HG02623 (cell line): ENCODE measurements at regions not wholly inside any gene's neighbourhood (a gene's known extent, or its start where the extent isn't known, plus 50 kb on each side); places are given as distances from the start of the nearest gene placed in this dataset.

Experiments used
- ATAC-seq: cut with Tn5 transposase; IDR thresholded peaks from one replicate; pipeline ENCODE4 v1.9.1; 2021; ENCODE audit warnings: moderate library complexity; ENCODE audit not compliant: unreplicated experiment

DNA sequence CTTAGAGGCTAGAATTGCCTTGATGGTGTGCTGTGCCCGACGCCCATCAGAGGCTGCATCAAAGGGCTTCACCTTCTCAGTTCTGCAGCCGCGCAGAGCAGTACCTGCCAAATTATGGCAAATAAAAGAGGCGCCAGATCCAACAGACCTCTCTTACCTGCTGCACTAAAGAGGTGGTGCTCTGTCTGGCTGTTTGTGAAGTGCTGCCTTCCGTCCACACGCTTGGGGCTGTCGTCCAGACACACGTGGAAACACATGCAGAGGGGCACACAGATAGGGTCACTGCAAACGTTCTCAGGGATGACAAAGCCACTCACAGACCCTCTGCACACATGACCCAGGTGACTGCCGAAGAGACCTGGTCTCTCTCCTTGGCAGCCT lies 617.5 kb downstream of the VRK1 start:
- ATAC-seq: no peak

DNA sequence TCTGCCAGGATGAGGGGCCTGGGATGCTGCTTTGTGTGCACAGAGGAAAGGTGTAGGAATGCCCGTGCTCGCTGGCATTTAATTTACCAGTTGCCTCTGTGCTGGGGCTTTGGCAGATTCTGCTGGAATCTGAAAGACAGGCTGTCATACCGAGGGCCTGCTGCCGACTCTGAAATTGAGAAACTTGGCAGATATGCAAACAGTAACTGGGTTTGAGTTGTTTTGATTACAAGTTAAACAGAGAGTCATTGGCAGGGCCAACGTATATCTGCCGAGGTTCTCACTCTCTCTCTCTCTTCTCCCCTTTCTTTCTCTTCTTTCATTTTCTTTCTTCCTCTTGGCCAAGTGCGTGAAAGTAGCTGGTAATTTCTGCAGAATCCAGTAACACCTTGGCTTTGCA lies 618.7 kb downstream of the VRK1 start:
- ATAC-seq: no peak

DNA sequence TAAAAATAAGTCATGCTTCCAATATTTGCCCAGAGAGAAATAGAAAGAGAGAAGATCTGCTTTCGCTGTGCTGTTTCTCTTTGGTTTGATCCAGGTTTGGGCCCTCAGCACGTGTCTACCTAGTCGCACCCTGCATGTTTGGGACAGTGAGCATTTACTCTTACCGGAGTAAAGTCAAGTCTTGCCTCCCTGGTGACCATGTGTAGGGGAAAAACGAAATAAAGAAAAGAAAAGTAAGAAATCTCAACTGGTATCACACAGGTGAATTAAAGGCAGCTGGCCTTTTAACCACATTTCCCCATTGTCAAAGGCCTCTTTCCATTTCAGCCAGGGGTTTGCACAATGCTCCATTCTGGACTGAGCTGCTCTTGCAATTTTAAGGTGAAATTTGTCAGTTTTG lies 619.4 kb downstream of the VRK1 start:
- no peak for ATAC-seq

DNA sequence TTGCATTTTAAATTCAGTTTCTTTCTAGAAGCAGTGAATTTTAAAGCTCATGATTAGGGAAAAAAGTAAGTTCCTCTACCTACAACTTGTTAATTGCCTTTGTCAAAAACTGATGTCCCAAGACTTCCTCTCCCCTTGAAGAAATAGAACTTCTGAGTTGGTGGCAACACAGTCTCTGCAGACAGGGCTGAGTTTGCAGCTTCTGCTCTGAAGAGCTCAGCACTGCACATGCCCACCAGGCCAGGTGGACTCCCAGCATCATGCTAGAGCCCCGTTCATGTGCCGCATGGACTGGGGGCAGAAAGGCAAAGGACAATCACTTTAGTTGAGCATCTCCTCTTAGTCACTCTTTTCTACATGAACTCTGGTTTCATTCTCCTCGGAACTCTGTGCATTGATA lies 620.1 kb downstream of the VRK1 start:
- ATAC-seq: no peak

DNA sequence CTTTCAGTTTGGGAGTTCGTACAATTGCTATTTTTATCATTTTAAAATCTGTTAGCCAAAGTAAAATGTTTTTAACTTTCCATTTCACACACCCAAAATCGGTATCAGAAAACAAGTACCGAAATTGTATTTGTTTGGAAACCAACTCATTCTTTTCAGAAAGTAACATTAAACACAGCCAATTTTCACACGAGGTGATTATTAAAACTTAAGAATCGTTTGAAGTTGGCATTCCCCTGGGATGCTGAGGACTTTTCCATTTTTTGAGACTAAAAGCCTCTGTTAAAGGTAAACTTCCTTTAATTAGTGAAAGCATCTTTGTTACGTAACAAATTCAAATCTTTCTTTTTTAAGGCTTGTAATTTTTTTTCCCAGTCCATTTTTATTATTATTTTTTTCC lies 623.0 kb downstream of the VRK1 start:
- ATAC-seq: no peak

DNA sequence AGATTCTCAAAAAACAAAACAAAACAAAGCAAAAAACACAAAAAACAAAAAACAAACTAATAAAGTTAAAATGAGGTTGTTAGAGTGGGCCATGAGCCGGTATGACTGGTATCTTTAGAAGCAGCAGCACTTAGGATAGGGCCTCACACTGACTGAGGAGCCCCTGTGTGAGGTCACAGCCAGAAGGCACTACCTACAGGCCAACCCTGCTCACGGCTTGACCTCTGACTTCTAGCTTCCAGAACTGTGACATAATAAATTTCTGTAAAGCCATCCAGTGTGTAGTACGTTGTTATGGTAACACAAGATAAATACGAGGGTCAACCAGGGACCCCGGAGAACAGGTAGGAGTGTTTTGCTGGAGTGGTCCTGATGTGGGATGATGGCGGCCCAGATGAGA lies 629.6 kb downstream of the VRK1 start:
- no peak for ATAC-seq

DNA sequence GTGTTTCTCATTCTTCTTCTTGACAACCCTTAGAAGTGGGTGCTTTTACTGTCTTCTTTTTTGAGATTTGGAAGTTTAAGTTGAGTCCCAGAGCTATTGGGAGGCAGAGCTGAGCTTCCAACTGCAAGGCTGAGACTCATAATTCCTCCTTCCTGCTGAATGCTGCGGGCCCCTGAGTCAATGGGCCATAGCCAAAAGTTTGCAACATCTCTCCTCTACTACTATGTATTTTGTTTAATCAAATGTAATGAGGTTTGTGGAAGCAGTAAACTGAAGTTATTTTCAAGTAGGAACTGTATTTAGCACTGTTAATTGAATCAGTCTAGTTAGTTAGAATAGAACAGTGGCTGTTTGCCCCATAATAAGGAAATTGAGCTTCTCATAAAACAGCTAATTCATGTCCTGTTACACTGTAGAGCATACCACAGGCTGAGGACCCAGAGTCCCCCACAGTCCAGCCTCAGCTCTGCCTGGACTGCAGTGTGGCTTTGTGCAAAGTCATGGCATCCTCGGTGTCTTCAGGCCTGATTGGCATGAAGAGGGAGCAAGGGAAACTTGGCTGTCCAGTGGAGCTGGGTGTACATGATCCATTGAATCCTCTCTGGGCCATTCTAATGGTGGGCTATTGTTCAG lies 631.7 kb downstream of the VRK1 start:
- no peak for ATAC-seq

DNA sequence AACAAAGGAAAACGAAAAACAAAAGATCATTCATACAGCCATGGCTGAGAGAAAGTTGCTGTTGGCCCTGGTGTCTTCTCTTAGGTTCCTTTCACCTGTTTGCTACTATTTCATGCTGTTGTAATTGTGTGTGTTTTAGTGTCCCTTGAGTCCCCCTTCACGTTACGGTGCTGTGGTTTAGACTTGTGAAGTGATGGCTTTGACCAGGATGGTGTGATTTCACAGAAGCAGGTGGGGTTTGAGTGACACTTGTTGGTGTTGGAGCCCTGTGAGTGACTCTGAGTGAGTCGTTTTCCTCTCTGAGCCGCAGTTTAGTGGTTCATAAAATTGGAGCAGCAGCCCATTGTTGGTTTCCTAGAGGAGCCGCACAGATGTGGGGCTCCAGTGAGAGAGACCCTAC lies 635.4 kb downstream of the VRK1 start:
- no peak for ATAC-seq

DNA sequence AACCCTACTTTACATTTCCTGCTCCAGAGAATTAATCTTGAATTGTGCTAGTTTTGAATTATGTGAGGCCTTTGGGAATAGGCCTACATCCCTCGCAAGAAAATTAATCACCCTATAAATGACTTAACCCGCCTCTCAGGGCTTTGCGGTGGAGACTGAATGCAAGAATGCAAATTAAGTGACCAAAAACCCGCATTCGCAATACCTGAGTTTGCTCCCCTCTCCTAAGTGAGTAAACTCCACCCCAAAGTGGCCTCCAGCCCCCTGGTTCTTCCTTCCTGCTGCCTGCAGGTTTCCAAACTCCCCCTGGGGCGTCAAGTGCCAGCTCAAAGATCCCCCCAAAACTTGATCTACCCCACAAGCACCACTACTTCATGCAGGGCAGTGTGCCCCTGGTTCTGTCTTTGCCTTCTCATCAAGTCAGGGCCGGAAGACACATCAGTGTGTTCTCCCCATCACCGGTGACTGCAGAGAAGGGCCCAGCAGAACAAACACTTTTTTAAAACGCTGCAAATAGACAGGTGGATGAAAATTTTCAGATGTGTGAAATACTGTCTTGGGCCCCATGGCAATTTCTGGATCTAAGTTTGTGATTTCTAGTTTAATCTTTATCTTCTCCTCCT lies 644.7 kb downstream of the VRK1 start:
- no peak for ATAC-seq

DNA sequence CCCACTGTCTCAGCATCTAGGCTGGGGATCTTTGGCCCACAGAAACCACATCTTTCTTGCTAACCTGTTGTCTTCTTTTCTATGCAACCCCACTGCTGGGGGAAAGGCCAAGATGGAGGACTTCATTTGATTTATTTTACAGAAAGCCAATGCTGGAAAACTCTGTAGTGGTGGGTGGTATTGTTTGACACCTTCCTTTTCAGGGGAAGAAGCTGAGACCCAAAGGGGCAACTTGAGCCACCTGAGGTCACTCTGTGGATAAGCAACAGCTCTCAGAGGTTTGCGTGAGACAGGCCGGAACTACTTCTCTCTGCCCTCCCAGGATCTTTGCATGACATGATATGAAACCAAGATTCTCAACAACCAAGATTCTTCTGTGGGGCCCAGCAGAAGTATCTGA lies 645.2 kb downstream of the VRK1 start:
- ATAC-seq: no peak

DNA sequence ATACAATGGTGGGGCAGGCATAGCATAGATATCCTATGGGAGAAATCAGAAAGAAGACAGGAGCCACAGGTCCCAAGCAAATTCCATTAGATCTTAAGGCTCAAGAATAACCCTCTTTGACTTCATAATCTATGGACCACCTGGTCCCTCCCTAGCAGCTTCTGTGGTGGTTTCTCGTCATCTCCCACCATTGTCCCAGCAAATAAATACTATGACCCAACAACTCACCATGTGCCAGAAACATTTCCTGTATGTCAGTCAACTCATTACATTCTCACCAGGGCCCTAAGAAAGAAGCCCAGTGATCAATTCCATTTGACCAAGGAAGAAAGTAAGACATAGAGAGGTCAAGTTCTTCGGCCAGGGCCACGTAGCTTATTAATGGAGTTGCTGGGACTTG lies 646.2 kb downstream of the VRK1 start:
- no peak for ATAC-seq

DNA sequence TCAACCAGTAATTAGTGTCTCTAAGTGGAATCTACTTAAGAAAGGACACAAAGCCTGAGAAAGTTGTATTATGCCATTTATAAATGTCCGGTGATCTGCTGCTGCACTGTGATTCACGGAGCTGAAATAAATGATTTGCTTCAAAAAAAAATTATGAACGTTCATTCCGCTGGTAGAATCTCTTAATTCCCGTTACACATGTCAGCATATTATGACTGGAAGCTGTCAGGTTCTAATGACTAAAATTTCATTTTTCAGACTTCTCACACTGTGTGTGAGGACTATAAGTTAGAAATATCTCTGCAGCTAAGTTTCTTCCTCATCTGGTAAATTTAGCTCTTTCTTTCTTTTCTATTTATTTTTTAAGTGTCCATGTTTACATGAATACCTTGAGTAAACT lies 647.1 kb downstream of the VRK1 start:
- no peak for ATAC-seq

DNA sequence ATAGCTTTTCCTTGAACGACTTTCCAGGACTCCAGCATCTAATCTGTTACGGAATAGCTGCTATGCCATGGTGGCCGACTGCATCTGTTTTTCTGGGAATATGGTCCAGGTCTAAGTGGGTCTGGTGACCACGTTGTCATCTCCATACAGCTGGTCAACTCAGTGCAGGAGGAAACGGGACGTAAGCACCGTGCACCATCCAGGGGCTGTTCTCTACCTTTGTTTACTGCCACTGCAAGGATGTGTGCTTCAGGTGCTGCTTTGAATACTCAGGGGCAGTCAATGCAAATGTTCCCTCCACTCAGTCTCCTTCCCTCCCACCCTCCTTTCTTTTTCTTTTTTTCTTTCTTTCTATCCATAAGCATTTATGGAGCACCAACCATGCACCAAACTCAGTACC lies 648.2 kb downstream of the VRK1 start:
- no peak for ATAC-seq

DNA sequence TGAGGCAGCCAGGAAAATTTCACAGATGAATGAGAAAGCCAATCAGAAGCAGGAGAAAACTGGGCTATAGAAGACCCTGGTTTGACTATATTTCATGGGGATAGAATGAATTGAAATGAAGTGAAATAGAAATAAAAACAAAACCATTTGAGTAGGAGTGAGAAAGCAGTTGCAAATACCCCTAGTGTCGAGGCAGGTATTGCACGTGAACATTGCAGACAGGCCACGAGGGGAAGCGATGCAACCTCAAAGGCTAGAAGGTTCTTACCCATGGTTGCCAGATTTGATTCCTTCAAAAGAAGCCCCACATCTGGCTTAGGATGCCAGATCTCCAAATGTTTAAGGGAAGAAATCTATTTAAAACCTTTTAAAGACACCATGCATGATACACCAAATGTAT lies 648.9 kb downstream of the VRK1 start:
- ATAC-seq: no peak

DNA sequence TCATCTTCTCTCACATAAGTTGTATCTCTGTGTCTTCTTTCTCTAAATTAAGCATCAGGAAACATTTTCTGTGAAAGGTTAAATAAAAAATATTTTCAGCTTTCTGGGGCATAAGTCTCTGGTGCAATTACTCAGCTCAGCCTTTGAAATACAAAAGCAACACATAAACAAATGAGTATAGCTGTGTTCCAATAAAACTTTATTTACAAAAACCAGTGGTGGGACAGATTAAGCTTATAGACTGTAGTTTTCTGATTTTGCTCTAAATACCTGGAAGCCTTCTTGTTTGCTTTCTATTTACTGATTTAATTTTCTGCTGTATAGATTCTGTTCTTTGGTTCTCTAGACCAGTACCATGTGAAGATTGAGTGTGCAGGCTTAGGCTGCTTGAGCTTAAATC lies 655.1 kb downstream of the VRK1 start:
- ATAC-seq: no peak

DNA sequence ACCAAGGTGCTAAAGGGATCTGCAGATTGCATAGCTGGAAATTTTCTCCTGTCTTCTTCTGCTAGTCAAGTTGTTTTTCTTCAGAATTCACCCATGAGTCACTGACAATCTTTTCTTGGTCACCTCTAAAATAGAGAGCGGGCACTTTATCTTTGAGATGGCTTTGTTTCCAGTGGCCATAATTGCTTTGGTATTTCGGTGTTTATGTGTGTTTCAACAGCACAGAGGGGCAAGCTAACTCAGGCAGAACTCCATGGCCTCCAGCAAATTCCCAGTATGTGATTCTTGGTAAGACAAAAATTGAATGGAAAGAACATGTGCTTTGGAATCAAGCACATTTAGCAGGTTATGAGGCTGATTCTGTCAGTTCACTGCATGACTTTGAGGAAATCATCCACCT lies 656.8 kb downstream of the VRK1 start:
- ATAC-seq: no peak

DNA sequence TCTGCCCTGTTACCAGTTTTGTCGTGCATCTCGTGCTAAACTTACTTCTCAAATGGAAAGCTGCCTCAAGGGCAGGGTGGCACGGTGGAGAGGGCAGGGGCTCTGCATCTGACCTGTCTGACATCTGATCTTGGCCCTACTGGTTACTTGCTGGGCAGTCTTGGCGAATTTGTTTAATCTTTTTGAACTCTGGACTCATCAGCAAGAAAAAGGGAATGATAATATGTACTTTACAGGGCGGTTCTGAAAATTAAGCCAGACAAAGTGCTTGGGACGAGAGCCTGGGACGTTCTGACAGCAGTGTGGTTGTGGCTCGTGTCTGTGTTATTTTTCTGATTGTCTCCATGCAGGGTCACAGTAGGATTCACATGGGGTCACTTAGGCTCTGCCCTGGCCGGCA lies 659.3 kb downstream of the VRK1 start:
- ATAC-seq: no peak

DNA sequence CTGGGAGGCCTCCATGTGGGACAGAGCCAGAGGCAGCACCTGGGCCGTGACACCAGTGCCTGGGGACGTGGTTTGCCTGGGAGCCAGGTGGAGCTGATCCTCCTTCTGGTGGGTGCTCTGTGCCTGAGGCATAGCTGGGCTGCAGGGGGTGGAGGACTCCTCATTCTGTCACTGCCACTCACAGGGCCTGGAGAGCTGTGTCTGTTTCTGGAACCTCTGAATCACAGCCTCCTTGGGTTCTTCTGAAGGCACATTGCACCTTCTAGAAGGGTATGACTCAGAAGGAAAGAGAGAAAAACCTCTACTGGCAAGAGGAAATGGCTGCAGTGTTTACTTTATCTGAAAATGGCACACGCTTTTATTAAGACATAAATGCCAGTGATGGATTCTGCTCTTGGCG lies 659.8 kb downstream of the VRK1 start:
- ATAC-seq: no peak

DNA sequence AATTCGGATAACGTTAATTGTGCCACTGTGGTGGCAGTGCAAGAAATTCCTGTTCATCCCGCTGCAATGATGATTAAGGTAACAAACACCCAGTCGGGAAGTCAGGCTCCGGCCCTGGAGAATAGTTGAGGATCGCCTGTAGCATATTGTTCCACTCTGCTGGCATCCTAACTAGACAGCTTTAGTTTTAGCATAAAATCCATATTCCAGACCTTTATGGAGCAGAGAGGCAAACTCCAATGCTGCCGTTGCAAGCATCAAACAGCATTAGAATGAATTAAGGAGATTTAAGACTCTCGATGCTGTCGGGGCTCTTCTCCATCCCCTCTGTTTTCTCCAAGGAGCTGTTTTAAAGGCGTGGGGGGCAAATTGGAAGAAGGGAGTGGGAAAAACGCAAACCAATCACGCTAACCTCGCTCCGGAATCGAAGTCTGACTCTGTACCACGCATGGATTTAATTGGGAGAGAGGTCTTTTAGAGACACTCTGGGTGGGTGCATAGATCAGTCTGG lies 660.4 kb downstream of the VRK1 start:
- no peak for ATAC-seq

DNA sequence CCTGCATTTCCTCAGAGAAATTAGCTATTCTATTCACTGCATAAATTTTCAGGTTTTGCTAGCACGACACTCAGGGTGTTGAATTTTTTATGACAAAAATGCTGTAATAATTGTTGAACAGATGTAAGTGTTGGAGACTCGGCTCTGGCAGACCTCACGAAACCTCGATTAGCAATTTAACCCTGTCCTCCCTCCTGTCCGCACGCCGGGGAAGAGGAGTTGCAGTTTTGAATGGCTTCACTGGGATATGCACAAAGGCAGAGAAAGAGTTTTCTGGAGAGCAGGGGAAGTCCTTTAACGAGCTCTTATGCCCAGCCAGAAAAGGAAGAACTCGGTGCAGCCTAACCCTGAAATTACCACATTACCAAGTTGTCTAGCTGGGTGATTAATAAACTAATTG lies 661.1 kb downstream of the VRK1 start:
- ATAC-seq: no peak

DNA sequence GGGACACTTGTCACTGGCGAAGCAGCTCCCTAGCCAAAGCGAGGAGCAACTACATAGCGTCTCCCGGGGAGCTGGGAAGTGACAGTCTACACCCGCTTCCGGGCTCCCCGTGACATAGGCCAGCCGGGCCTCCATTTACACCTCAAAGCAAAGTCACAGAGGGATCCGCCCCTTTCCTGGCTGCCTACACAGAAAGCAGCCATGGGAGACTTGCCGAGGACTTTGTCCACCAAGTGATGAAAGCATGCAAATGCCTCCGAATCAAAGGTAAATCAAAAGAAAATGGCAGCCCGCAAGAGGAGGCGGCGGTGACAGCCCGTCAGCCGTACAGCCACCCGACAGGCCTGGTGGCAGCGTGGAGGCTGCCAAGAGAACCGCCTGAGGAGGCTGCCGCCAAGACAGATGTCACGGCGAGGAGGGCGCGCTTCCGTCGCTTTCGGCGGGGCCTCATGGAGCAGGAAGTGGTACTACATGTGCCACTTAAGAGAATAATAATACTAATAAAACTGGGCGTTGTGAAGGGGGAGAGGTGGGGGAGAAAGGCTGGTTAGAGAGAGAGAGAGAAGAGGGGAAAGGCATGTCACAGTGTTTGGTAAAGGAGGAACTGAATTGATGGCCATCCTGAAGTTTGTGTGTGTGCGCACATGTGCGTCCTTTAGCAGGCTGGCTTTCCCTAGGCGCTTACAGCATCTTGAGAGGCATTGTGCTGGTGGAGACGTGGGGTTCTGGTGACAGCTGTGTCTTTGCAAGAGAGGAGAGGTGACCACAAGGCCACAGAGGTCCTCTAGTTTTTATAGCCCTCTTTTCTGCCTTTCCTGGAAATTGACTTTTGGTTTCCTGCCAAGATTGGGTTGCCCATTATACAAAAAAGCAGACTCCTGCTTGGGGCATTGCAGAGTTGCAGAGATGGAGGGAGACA lies 661.7 kb downstream of the VRK1 start:
- no peak for ATAC-seq

DNA sequence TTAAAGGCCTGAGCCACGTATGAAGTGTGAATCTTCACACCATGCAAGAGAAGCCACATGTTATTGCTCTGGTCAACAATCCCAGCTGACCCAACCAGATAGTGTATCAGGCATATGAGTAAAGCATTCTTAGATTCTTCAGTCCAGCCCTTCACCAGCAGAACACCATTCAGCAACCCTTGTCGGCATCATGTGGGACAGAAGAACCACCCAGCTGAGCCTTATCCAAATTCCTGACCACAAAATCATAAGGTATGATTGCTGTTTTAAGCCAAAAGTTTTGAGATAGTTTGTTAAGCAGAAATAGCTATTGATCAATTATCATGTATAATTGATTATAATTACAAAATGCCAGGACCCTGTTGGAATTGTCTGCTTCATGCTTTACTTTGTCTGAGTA lies 664.9 kb downstream of the VRK1 start:
- no peak for ATAC-seq
